ENCODE measurements at regions not wholly inside any gene's neighbourhood (a gene's known extent, or its start where the extent isn't known, plus 50 kb on each side); places are given as distances from the start of the nearest gene placed in this dataset.
"Not testable (repeated sequence)": the region's sequence is repeated elsewhere in the genome, so short reads cannot be mapped to it uniquely, and the experiment has no call there.

DNA sequence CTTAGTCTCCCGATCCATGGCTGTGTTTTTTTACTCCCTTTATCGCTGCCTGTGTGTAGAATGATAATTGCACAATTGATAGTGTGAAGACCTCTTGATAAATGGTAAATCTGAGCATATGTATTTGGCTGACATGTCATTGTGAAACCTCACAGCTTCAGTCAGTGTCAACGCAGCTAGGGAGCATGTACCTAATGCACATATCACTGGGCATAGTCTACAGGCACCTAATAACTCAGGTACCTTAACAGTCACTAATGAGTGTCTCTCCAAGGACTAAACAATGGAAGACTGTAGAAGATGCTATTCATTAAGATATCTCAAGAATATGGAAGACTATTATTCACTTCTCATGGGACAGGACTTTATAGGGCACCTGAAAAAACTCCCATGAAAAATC lies 101.0 kb upstream of the PTPN20 start:
- TF ChIP-seq, protein P1, sequence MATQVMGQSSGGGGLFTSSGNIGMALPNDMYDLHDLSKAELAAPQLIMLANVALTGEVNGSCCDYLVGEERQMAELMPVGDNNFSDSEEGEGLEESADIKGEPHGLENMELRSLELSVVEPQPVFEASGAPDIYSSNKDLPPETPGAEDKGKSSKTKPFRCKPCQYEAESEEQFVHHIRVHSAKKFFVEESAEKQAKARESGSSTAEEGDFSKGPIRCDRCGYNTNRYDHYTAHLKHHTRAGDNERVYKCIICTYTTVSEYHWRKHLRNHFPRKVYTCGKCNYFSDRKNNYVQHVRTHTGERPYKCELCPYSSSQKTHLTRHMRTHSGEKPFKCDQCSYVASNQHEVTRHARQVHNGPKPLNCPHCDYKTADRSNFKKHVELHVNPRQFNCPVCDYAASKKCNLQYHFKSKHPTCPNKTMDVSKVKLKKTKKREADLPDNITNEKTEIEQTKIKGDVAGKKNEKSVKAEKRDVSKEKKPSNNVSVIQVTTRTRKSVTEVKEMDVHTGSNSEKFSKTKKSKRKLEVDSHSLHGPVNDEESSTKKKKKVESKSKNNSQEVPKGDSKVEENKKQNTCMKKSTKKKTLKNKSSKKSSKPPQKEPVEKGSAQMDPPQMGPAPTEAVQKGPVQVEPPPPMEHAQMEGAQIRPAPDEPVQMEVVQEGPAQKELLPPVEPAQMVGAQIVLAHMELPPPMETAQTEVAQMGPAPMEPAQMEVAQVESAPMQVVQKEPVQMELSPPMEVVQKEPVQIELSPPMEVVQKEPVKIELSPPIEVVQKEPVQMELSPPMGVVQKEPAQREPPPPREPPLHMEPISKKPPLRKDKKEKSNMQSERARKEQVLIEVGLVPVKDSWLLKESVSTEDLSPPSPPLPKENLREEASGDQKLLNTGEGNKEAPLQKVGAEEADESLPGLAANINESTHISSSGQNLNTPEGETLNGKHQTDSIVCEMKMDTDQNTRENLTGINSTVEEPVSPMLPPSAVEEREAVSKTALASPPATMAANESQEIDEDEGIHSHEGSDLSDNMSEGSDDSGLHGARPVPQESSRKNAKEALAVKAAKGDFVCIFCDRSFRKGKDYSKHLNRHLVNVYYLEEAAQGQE (IDR thresholded peaks at IDR 0.05; ENCODE audit: borderline replicate concordance): not testable (repeated sequence)
- TF ChIP-seq, protein P2, sequence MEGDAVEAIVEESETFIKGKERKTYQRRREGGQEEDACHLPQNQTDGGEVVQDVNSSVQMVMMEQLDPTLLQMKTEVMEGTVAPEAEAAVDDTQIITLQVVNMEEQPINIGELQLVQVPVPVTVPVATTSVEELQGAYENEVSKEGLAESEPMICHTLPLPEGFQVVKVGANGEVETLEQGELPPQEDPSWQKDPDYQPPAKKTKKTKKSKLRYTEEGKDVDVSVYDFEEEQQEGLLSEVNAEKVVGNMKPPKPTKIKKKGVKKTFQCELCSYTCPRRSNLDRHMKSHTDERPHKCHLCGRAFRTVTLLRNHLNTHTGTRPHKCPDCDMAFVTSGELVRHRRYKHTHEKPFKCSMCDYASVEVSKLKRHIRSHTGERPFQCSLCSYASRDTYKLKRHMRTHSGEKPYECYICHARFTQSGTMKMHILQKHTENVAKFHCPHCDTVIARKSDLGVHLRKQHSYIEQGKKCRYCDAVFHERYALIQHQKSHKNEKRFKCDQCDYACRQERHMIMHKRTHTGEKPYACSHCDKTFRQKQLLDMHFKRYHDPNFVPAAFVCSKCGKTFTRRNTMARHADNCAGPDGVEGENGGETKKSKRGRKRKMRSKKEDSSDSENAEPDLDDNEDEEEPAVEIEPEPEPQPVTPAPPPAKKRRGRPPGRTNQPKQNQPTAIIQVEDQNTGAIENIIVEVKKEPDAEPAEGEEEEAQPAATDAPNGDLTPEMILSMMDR (IDR thresholded peaks at IDR 0.05; ENCODE audit: poor library complexity, severe bottlenecking): not testable (repeated sequence)
- not testable (repeated sequence) for TF ChIP-seq EZH2 (IDR thresholded peaks at IDR 0.05; ENCODE audit: borderline replicate concordance, insufficient read depth, low read length, poor library complexity, severe bottlenecking); POLR2AphosphoS5 (IDR thresholded peaks at IDR 0.05); RAD21 (conservative IDR thresholded peaks at IDR 0.05); MXI1 (conservative IDR thresholded peaks at IDR 0.05; ENCODE audit: poor library complexity, severe bottlenecking); TAF1 (IDR thresholded peaks at IDR 0.05; ENCODE audit: low read depth); EP300 (conservative IDR thresholded peaks at IDR 0.05; ENCODE audit: poor library complexity, severe bottlenecking)
